Right lobe of liver (tissue), 6 donors: ENCODE measurements at regions not wholly inside any gene's neighbourhood (a gene's known extent, or its start where the extent isn't known, plus 50 kb on each side); places are given as distances from the start of the nearest gene placed in this dataset.

Experiments
- ATAC-seq, 4 donors: fragments of 200-7000 bp; cut with Tn5 transposase; one replicate each; pipeline ENCODE4 v1.9.1; 2020; ENCODE audit warnings: mild to moderate bottlenecking in 4 of 4, moderate library complexity in 4 of 4
- DNase-seq, 3 donors: peaks; one replicate each; pipeline ENCODE4 v3.0.0-alpha.2; 2020
- H3K27ac ChIP-seq, 3 donors: fragments of 200-600 bp; one replicate each; pipeline ENCODE4 v1.8.0; 2022
- H3K27me3 ChIP-seq, 2 donors: fragments of 200-600 bp; one replicate each; pipeline ENCODE4 v1.8.0; 2022
- H3K36me3 ChIP-seq, 4 donors: fragments of 200-600 bp; sonication (generic) in 1 of 4; one replicate each; pipeline versions ENCODE4 v1.5.1 to v1.8.0; 2017 to 2022; ENCODE audit warnings: control low read depth in 1 of 4
- H3K4me1 ChIP-seq, 4 donors: fragments of 200-600 bp; sonication (generic) in 1 of 4; one replicate each; pipeline versions ENCODE4 v1.5.1 to v1.8.0; 2017 to 2022; ENCODE audit warnings: control low read depth in 1 of 4
- H3K4me3 ChIP-seq, 3 donors: fragments of 200-600 bp; one replicate each; pipeline ENCODE4 v1.8.0; 2022
- H3K9me3 ChIP-seq, 4 donors: fragments of 200-600 bp; sonication (generic) in 1 of 4; one replicate each; pipeline versions ENCODE4 v1.5.1 to v1.8.0; 2017 to 2022; ENCODE audit warnings: control low read depth in 1 of 4
- POLR2A ChIP-seq: fragments of 450-650 bp; IDR thresholded peaks from one replicate; pipeline ENCODE4 v1.6.1; 2017; ENCODE audit warnings: antibody characterized with exemption, mild to moderate bottlenecking
- WGBS: methylation state at CpG from one replicate; pipeline ENCODE4 v1.1.6; 2018; ENCODE audit warnings: low coverage, low lambda C conversion rate; ENCODE audit not compliant: insufficient coverage; ENCODE audit errors: missing lambda C conversion rate; 5-methylcytosine and 5-hydroxymethylcytosine counted together
- intact Hi-C, 2 donors: fragments of 100-400 bp; cut with DNase I; formaldehyde crosslinking; loops; one replicate each; pipeline versions ENCODE4 v1.11.2 to v1.14.1; 2022
- TF ChIP-seq, protein P1 (sequence below), 4 donors: fragments of 200-600 bp in 3 of 4; fragments of 450-650 bp in 1 of 4; IDR thresholded peaks; one replicate each; pipeline versions ENCODE4 v1.5.1 to v1.8.0; 2016 to 2022; ENCODE audit warnings: antibody characterized with exemption in 4 of 4, mild to moderate bottlenecking in 2 of 4
- donor health status: DM: no; HTN: yes; CAD: no.
- donor health status: DM: no; HTN: no; CAD: no.
- donor health status: DM: no; HTN: no; CAD: no.
- donor health status: DM: no; HTN: yes; CAD: no.
- donor health status: DM: no; HTN: yes; CAD: no.

DNA sequence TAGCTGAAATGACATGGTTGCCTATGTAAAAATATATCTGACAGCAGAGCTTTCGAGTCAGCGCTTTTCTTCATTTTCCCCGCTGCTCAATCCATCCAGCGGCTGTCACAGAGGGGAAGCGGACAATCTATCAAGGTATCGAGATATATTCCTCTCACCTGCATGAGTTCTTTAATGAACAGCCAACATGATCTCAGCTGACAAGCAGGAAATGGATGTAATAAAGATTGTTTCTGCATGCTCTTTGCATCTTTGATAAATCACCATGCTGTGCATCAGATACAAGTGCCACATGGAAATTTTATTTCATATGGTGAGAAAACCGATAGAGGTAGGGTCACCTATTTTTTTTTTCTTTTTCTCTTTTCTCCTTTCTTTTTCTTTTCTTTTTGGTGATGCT, 602.3 kb upstream of the MMS22L start:
- WGBS: 83% methylated on average over 7 of the region's 7 CpGs
- ATAC-seq (no peak), DNase-seq (no peak)
- H3K27me3 ChIP-seq: no peaks in the 10 kb centered on the region
- H3K9me3 ChIP-seq: no peaks in the 10 kb centered on the region
- intact Hi-C loops: no loop called here
- TF ChIP-seq, protein P1, sequence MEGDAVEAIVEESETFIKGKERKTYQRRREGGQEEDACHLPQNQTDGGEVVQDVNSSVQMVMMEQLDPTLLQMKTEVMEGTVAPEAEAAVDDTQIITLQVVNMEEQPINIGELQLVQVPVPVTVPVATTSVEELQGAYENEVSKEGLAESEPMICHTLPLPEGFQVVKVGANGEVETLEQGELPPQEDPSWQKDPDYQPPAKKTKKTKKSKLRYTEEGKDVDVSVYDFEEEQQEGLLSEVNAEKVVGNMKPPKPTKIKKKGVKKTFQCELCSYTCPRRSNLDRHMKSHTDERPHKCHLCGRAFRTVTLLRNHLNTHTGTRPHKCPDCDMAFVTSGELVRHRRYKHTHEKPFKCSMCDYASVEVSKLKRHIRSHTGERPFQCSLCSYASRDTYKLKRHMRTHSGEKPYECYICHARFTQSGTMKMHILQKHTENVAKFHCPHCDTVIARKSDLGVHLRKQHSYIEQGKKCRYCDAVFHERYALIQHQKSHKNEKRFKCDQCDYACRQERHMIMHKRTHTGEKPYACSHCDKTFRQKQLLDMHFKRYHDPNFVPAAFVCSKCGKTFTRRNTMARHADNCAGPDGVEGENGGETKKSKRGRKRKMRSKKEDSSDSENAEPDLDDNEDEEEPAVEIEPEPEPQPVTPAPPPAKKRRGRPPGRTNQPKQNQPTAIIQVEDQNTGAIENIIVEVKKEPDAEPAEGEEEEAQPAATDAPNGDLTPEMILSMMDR (IDR thresholded peaks at IDR 0.05): no peak
- no peak for TF ChIP-seq POLR2A
- H3K4me1 ChIP-seq: no peaks in the 10 kb centered on the region
- no peak overlapping the region for H3K4me3 ChIP-seq
- no peaks in the 10 kb centered on the region for H3K36me3 ChIP-seq
- H3K27ac ChIP-seq: no peak overlapping the region

DNA sequence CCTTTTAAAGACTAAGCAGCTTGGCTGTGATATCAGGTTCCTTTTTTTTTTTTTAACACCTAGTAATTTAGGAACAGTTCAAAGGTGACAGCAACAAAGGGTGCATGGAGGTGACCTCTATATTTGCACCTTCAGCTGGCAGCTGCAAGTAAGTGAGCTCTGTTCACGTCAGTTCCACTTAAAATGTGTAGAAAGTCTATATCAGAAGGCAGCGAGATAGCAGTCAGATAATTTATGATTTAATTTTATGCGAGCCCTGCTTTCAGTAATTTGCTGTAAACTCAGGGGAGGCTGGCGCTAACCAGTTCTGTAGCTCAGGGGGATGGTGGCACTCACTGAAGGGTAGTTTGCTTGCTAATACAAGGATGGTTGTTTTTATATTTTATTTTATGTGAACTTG, 602.8 kb upstream of the MMS22L start:
- WGBS: 65% methylated on average over 4 of the region's 4 CpGs
- H3K36me3 ChIP-seq: no peaks in the 10 kb centered on the region
- no peak overlapping the region for H3K4me3 ChIP-seq
- H3K9me3 ChIP-seq: no peaks in the 10 kb centered on the region
- no peak overlapping the region for H3K27ac ChIP-seq
- intact Hi-C loops: no loop called here
- no peaks in the 10 kb centered on the region for H3K27me3 ChIP-seq
- no peaks in the 10 kb centered on the region for H3K4me1 ChIP-seq
- ATAC-seq (no peak), DNase-seq (no peak)
- TF ChIP-seq POLR2A: no peak
- TF ChIP-seq, protein P1 (IDR thresholded peaks at IDR 0.05): no peak

DNA sequence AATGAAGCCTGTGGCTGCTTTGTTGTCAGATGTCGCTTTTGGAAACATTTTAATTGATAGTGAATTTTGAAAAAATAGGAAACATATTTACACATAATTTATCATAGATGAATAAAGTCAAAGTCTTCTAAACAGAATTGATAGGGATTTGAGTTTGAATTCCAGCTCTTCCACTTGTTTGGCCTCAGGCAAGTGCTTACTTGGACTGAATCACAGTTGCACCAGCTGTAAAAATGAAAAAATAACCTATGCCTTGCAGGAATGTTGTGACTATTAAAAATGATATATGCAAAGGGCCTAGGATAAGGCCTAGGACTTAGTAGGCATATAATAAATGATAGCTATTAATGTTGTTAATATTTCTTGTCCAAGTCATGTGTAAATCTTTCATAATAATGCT, 618.5 kb upstream of the MMS22L start:
- Histone ChIP-seq H3K4me3 (no peak overlapping the region), H3K27ac (no peak overlapping the region), H3K27me3 (no peaks in the 10 kb centered on the region), H3K36me3 (no peaks in the 10 kb centered on the region), H3K4me1 (no peaks in the 10 kb centered on the region), H3K9me3 (no peaks in the 10 kb centered on the region)
- TF ChIP-seq, protein P1 (IDR thresholded peaks at IDR 0.05): no peak
- TF ChIP-seq POLR2A: no peak
- intact Hi-C loops: no loop called here
- 67% methylated on average over 1 of the region's 1 CpG for WGBS
- no peak for DNase-seq
- ATAC-seq: no peak

DNA sequence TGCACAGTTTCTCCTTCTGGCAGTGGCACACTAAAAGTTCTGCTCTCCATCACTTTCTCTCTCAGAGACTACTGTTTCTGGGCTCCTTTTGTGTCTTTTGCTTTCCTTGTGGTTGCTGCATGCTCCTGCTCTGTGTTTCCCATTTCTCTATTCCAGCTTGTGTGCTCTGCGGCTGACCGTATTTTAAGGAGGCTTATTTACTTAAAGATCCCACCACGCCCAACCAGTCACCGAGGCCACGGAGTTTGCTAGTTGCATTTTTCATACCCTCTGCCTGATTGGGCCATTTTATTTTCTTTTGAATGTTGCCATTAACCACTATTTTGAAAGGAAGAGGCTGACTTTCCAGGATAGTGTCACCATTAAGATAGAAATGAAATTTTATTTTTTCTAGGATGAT, 626.4 kb upstream of the MMS22L start:
- no peaks in the 10 kb centered on the region for H3K4me1 ChIP-seq
- no peaks in the 10 kb centered on the region for H3K36me3 ChIP-seq
- DNase-seq (no peak), ATAC-seq (no peak)
- no peaks in the 10 kb centered on the region for H3K27me3 ChIP-seq
- no peaks in the 10 kb centered on the region for H3K9me3 ChIP-seq
- intact Hi-C loops: no loop called here
- H3K4me3 ChIP-seq: no peak overlapping the region
- H3K27ac ChIP-seq: no peak overlapping the region
- no peak for TF ChIP-seq POLR2A
- TF ChIP-seq, protein P1 (IDR thresholded peaks at IDR 0.05): no peak
- WGBS: 71% methylated on average over 5 of the region's 5 CpGs

DNA sequence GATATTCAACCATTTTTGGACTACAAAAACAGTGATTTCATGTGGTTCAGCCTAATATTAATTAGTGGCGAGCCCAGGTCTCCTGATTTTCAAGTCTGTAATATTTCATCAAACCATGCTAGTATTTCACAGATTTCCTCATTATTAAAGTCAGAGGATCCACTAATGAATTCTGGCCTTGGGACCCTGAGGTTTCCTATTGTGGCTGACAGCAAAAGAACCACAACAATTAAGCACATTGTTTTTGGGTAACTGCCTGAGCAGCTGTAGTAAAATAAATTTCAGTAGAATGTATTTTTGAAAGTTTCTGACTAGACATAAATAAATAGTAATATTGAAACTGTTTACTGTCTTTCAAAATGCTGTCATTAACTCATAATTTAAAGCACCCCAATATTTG, 630.7 kb upstream of the MMS22L start:
- DNase-seq: no peak
- H3K27ac ChIP-seq: no peak overlapping the region
- H3K36me3 ChIP-seq: no peaks in the 10 kb centered on the region
- 25% methylated on average over 1 of the region's 1 CpG for WGBS
- TF ChIP-seq POLR2A: no peak
- TF ChIP-seq, protein P1 (IDR thresholded peaks at IDR 0.05): no peak
- H3K9me3 ChIP-seq: no peaks in the 10 kb centered on the region
- H3K4me1 ChIP-seq: no peaks in the 10 kb centered on the region
- intact Hi-C loops: no loop called here
- ATAC-seq: no peak
- no peak overlapping the region for H3K4me3 ChIP-seq
- no peaks in the 10 kb centered on the region for H3K27me3 ChIP-seq
